Heart right ventricle (tissue), 16 donors: ENCODE measurements at regions not wholly inside any gene's neighbourhood (a gene's known extent, or its start where the extent isn't known, plus 50 kb on each side); places are given as distances from the start of the nearest gene placed in this dataset.

Experiments used
- ATAC-seq, 8 donors: fragments of 200-7000 bp; cut with Tn5 transposase; one replicate each; pipeline ENCODE4 v1.9.1; 2020; ENCODE audit warnings: mild to moderate bottlenecking in 8 of 8, moderate library complexity in 8 of 8, moderate number of reproducible peaks in 1 of 8
- DNase-seq, 2 donors: peaks; one replicate each; pipeline ENCODE4 v3.0.0-alpha.2; 2020
- H3K27ac ChIP-seq, 10 donors: fragments of 200-600 bp; sonication (generic) in 2 of 10; one replicate each; pipeline versions ENCODE4 v1.5.0 to v1.8.0; 2020 to 2022; ENCODE audit warnings: mild to moderate bottlenecking in 3 of 10
- H3K27me3 ChIP-seq, 7 donors: fragments of 200-600 bp; one replicate each; pipeline ENCODE4 v1.8.0; 2021 to 2022; ENCODE audit warnings: mild to moderate bottlenecking in 2 of 7
- H3K36me3 ChIP-seq, 9 donors: fragments of 200-600 bp; sonication (generic) in 1 of 9; one replicate each; pipeline versions ENCODE4 v1.5.0 to v1.8.0; 2020 to 2022; ENCODE audit warnings: mild to moderate bottlenecking in 2 of 9
- H3K4me1 ChIP-seq, 9 donors: fragments of 200-600 bp; sonication (generic) in 1 of 9; one replicate each; pipeline versions ENCODE4 v1.5.0 to v1.8.0; 2020 to 2022; ENCODE audit warnings: mild to moderate bottlenecking in 4 of 9
- H3K4me3 ChIP-seq, 10 donors: fragments of 200-600 bp; sonication (generic) in 2 of 10; one replicate each; pipeline versions ENCODE4 v1.5.0 to v1.8.0; 2020 to 2022; ENCODE audit warnings: mild to moderate bottlenecking in 7 of 10, moderate library complexity in 2 of 10
- H3K9me3 ChIP-seq, 11 donors: fragments of 200-600 bp in 10 of 11; sonication (generic) in 2 of 11; one replicate each; pipeline versions ENCODE4 v1.5.0 to v1.8.0; 2013 to 2022; ENCODE audit warnings: mild to moderate bottlenecking in 2 of 11, control low read depth in 1 of 11, moderate library complexity in 1 of 11
- CTCF ChIP-seq, 9 donors: fragments of 200-600 bp; sonication (generic) in 2 of 9; IDR thresholded peaks; one replicate each; pipeline versions ENCODE4 v1.5.0 to v1.8.0; 2021 to 2022; ENCODE audit warnings: antibody characterized with exemption in 9 of 9, mild to moderate bottlenecking in 5 of 9, moderate library complexity in 1 of 9
- WGBS, 2 donors: extraction: QIAGEN DNeasy Blood & Tissue Kit; methylation state at CpG; one replicate each; pipeline ENCODE4 v1.1.7; 2013; ENCODE audit warnings: inconsistent platforms in 1 of 2; 5-methylcytosine and 5-hydroxymethylcytosine counted together
- intact Hi-C, 10 donors: fragments of 100-400 bp; cut with DNase I; formaldehyde crosslinking; loops; one replicate each; pipeline versions ENCODE4 v1.11.1 to v1.14.2; 2022
- donor health status: Arrhythmogenic right ventricular cardiomyopathy.
- donor health status: ischemic (EF 13 %, LVEDD 7.1; RV severe dilation, severe dysfunction).
- donor health status: healthy with polysubstance abuse.
- donor health status: DM: no; HTN: yes; CAD: no.
- donor health status: DM: no; HTN: no; CAD: no.
- donor health status: ischemic (EF 25% LVEDD 6.9; RV normal size, moderate dysfunction).
- donor health status: ischemic (EF 25% LVEDD 5.7; RV mildly dilated, moderate dysfunction).
- donor health status: healthy.
- donor health status: DM: yes; HTN: yes; CAD: no.
- donor health status: Ischemic cardiomyopathy.
- donor health status: ischemic (EF 35%, LVEDD 5.7; RV mildly dilated, moderate dysfunction).
- donor health status: nonischemic (EF 11% LVEDD 7.7; RV severe dilation, severe dysfunction).
- donor health status: DM: yes; HTN: yes; CAD: no.
- donor health status: PGD.
- donor health status: ischemic (EF 29% LVEDD 5.4; RV normal size, mild dysfunction).
- donor health status: nonischemic (EF 23%, LVEDD 6.1; RV moderate dilation, normal function).

- DNase-seq (no peak), ATAC-seq (no peak)
- intact Hi-C loops = no loop called here
- no peaks in the 10 kb centered on the region for H3K27me3 ChIP-seq
- no peaks in the 10 kb centered on the region for H3K36me3 ChIP-seq
- H3K4me1 ChIP-seq = no peaks in the 10 kb centered on the region
- no peak overlapping the region for H3K27ac ChIP-seq
- H3K9me3 ChIP-seq = no peaks in the 10 kb centered on the region
- H3K4me3 ChIP-seq = no peak overlapping the region
- WGBS, 2 donors = 58% methylated on average over 2 of the region's 2 CpGs
- TF ChIP-seq CTCF (IDR thresholded peaks at IDR 0.05) = no peak
Measured at GRCh38 chr12:29960122-29960521, 176.4 kb upstream of the TMTC1 start.

- H3K4me1 ChIP-seq = no peaks in the 10 kb centered on the region
- H3K4me3 ChIP-seq = no peak overlapping the region
- WGBS, 2 donors = 68 to 81% methylated on average over 2 of the region's 2 CpGs
- H3K27me3 ChIP-seq = no peaks in the 10 kb centered on the region
- no peak for DNase-seq
- H3K27ac ChIP-seq = no peak overlapping the region
- intact Hi-C loops = no loop called here
- TF ChIP-seq CTCF (IDR thresholded peaks at IDR 0.05) = no peak
- no peak for ATAC-seq
- H3K9me3 ChIP-seq = no peaks in the 10 kb centered on the region
- no peaks in the 10 kb centered on the region for H3K36me3 ChIP-seq
Measured at GRCh38 chr12:29957835-29958234, 174.1 kb upstream of the TMTC1 start.

GRCh38 chr12:29945904-29946303 is 162.2 kb upstream of the TMTC1 start:
- no peak overlapping the region for H3K4me3 ChIP-seq
- H3K36me3 ChIP-seq = no peaks in the 10 kb centered on the region
- no peak for TF ChIP-seq CTCF (IDR thresholded peaks at IDR 0.05)
- H3K27ac ChIP-seq = no peak overlapping the region
- WGBS, 2 donors = 69 to 72% methylated on average over 5 of the region's 5 CpGs
- H3K9me3 ChIP-seq = peaks cover 0 to 2% (median 0%) of the 10 kb centered on the region in 11 donors
- H3K4me1 ChIP-seq = no peaks in the 10 kb centered on the region
- no peak for DNase-seq
- no peak for ATAC-seq
- H3K27me3 ChIP-seq = no peaks in the 10 kb centered on the region
- intact Hi-C loops = no loop called here

- Histone ChIP-seq H3K9me3 (peaks cover 0 to 16% (median 7%) of the 10 kb centered on the region in 11 donors), H3K27ac (no peak overlapping the region), H3K4me1 (no peaks in the 10 kb centered on the region), H3K27me3 (no peaks in the 10 kb centered on the region), H3K4me3 (no peak overlapping the region), H3K36me3 (no peaks in the 10 kb centered on the region)
- no peak for ATAC-seq
- no peak for DNase-seq
- intact Hi-C loops = no loop called here
- WGBS, 2 donors = 83 to 85% methylated on average over 2 of the region's 2 CpGs
- no peak for TF ChIP-seq CTCF (IDR thresholded peaks at IDR 0.05)
Measured at GRCh38 chr12:29944269-29945000, 160.7 kb upstream of the TMTC1 start.
